ENCODE measurements at regions not wholly inside any gene's neighbourhood (a gene's known extent, or its start where the extent isn't known, plus 50 kb on each side); places are given as distances from the start of the nearest gene placed in this dataset.

DNA sequence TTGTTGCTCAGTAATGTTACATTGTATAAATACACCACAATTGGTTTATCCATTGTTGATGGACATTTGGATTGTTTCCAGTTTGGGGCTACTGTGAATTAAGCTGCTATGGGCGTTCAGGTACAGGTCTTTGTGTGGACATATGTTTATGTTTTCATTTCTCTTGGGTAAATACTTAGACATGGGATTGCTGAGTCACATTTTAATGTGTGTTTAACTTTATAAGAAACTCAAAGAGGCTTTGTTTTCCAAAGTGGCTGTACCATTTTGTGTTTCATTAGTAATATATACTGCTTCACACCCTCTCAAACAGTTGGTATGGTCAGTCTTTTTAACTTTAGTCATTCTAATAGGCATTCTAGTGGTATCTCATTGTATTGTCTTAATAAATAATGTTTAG is 225.0 kb downstream of the SPTSSA start:
- ATAC-seq (no peak), DNase-seq (ENCODE audit: low read depth in 1 of 2, low spot score in 1 of 2) (peak in 1 of 2 experiments; percentile 33), FAIRE-seq (no peak)
- TF ChIP-seq MAFK (IDR thresholded peaks at IDR 0.05; ENCODE audit: partially characterized antibody) (peak; percentile 44), POLR2A (IDR thresholded peaks at IDR 0.05; ENCODE audit: low read length) (no peak)
- no peak overlapping the region for H3K27ac ChIP-seq
- H3K4me3 ChIP-seq, result no peak overlapping the region
- H3K4me1 ChIP-seq, result peaks cover 14% of the 10 kb centered on the region; the same call in 2 of the 3 replicates
- no peaks in the 10 kb centered on the region for H3K9me3 ChIP-seq
- peak overlapping the region; percentile 25; the same call in 2 of the 3 replicates for H3K4me2 ChIP-seq
- WGBS (ENCODE audit: missing lambda C conversion rate), result 0% methylated on average over 1 of the region's 1 CpG
- CTCF ChIA-PET, result interaction anchor here (1.8 to 4.5 kb wide), 3 partner anchors 8 to 444 kb away, joined by 5 to 24 read pairs (median 7); no protein-coding TSS in a partner anchor
- POLR2A ChIA-PET, result no interaction called here

DNA sequence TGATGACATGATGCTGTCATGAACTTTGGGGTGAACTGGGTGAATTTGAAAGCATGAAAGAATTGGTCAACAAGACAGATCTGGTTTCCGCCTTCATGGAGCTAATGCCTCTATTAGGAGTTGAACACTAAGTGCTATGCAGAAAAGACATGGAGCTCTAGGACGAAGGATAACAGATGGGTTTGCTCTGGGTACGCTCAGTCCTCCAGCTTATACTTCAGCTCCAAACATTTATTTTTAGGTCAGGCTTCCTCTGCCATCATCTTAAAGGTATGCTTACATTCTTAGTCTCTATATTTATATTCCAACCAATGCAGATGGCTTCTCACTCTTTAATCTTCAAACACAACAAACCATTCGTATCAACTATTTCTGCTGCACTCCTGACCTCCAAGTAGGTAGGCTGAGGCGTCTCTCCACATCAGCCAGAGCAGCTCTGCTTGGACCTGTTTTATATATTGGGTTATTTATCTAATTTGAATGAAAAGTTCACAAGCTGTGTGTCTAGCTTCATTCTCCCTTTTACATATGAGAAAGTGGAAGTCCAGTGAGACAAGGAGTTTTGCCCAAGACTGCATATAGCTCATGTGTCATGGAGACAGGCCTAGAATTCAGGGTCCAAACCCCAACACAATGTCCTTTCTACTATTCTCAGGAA is 226.3 kb downstream of the SPTSSA start:
- ATAC-seq (no peak), DNase-seq (ENCODE audit: low read depth in 1 of 2, low spot score in 1 of 2) (no peak), FAIRE-seq (no peak)
- Histone ChIP-seq H3K4me3 (no peak overlapping the region), H3K9me3 (no peaks in the 10 kb centered on the region), H3K27ac (no peak overlapping the region), H3K4me1 (peaks cover 14% of the 10 kb centered on the region; the same call in 2 of the 3 replicates), H3K4me2 (no peak overlapping the region)
- 59% methylated on average over 5 of the region's 5 CpGs for WGBS (ENCODE audit: missing lambda C conversion rate)
- TF ChIP-seq, protein P1, sequence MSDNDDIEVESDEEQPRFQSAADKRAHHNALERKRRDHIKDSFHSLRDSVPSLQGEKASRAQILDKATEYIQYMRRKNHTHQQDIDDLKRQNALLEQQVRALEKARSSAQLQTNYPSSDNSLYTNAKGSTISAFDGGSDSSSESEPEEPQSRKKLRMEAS (IDR thresholded peaks at IDR 0.05), result no peak
- TF ChIP-seq HDAC2 (IDR thresholded peaks at IDR 0.05) (no peak), EHMT2 (IDR thresholded peaks at IDR 0.05; ENCODE audit: low read depth) (no peak), HOXA7 (CRISPR knock-in tag; IDR thresholded peaks at IDR 0.05) (no peak)
- TF ChIP-seq, protein P2, sequence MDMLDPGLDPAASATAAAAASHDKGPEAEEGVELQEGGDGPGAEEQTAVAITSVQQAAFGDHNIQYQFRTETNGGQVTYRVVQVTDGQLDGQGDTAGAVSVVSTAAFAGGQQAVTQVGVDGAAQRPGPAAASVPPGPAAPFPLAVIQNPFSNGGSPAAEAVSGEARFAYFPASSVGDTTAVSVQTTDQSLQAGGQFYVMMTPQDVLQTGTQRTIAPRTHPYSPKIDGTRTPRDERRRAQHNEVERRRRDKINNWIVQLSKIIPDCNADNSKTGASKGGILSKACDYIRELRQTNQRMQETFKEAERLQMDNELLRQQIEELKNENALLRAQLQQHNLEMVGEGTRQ (IDR thresholded peaks at IDR 0.05), result no peak
- TF ChIP-seq, protein P3, sequence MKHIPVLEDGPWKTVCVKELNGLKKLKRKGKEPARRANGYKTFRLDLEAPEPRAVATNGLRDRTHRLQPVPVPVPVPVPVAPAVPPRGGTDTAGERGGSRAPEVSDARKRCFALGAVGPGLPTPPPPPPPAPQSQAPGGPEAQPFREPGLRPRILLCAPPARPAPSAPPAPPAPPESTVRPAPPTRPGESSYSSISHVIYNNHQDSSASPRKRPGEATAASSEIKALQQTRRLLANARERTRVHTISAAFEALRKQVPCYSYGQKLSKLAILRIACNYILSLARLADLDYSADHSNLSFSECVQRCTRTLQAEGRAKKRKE (CRISPR knock-in tag; IDR thresholded peaks at IDR 0.05; ENCODE audit: low read depth), result no peak
- TF ChIP-seq, protein P4, sequence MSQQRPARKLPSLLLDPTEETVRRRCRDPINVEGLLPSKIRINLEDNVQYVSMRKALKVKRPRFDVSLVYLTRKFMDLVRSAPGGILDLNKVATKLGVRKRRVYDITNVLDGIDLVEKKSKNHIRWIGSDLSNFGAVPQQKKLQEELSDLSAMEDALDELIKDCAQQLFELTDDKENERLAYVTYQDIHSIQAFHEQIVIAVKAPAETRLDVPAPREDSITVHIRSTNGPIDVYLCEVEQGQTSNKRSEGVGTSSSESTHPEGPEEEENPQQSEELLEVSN (IDR thresholded peaks at IDR 0.05; ENCODE audit: borderline replicate concordance, low read depth), result no peak
- ChIA-PET CTCF (interaction anchor here (0.9 to 2.5 kb wide), 6 partner anchors 87 to 443 kb away, joined by 3 to 8 read pairs (median 6); no protein-coding TSS in a partner anchor), POLR2A (no interaction called here)

DNA sequence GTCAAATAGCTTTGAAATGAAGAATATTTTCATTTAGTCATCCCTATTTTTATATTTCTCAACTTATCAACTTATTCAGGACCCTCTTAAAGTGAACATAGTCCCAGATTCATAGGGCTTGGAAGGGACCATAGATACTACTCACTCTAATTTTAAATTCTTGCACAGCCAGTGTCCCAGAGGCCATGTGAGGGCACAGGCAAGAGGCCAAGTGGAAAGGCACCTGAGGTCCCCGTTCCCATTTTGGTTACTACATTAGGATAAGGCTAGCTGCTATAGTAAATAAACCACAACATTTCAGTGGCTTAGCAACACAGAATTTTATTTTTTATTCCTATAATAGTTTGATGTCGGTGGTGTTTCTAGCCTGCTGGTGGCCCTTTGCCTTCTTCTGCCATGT is 227.8 kb downstream of the SPTSSA start:
- Histone ChIP-seq H3K27ac (no peak overlapping the region), H3K9me3 (no peaks in the 10 kb centered on the region), H3K4me1 (peaks cover 14% of the 10 kb centered on the region; the same call in 2 of the 3 replicates), H3K4me3 (no peak overlapping the region), H3K4me2 (no peak overlapping the region)
- 70% methylated on average over 2 of the region's 2 CpGs for WGBS (ENCODE audit: missing lambda C conversion rate)
- ATAC-seq (no peak), DNase-seq (ENCODE audit: low read depth in 1 of 2, low spot score in 1 of 2) (no peak), FAIRE-seq (no peak)
- ChIA-PET CTCF (interaction anchor here (0.7 to 2.3 kb wide), 2 partner anchors 89 to 394 kb away, joined by 3 to 8 read pairs; no protein-coding TSS in a partner anchor), POLR2A (no interaction called here)
- no peak for TF ChIP-seq MAZ (IDR thresholded peaks at IDR 0.05; ENCODE audit: borderline replicate concordance, low read depth, low read length)
- TF ChIP-seq, protein P2 (IDR thresholded peaks at IDR 0.05), result no peak
- TF ChIP-seq ZC3H11A (IDR thresholded peaks at IDR 0.05), result no peak
- TF ChIP-seq MAFK (IDR thresholded peaks at IDR 0.05; ENCODE audit: partially characterized antibody), result no peak
- TF ChIP-seq HOXB13 (CRISPR knock-in tag; IDR thresholded peaks at IDR 0.05; ENCODE audit: low read depth), result no peak
- TF ChIP-seq, protein P1 (IDR thresholded peaks at IDR 0.05), result no peak
- TF ChIP-seq ZSCAN20 (CRISPR knock-in tag; IDR thresholded peaks at IDR 0.05), result no peak
- TF ChIP-seq TP53 (CRISPR knock-in tag; IDR thresholded peaks at IDR 0.05), result no peak
- TF ChIP-seq RCOR1 (IDR thresholded peaks at IDR 0.05; ENCODE audit: low read depth, low read length), result no peak
